C4-2B (cell line): ENCODE measurements at regions not wholly inside any gene's neighbourhood (a gene's known extent, or its start where the extent isn't known, plus 50 kb on each side); places are given as distances from the start of the nearest gene placed in this dataset.

ENCODE experiments used
- ZFX ChIP-seq: fragments of 450-650 bp; IDR thresholded peaks from 2 replicates; pipeline ENCODE4 v1.6.1; 2017
- TF ChIP-seq, protein P1 (sequence below): fragments of 450-650 bp; conservative IDR thresholded peaks from 2 replicates; pipeline ENCODE4 v1.5.1; 2017; ENCODE audit warnings: mild to moderate bottlenecking

DNA sequence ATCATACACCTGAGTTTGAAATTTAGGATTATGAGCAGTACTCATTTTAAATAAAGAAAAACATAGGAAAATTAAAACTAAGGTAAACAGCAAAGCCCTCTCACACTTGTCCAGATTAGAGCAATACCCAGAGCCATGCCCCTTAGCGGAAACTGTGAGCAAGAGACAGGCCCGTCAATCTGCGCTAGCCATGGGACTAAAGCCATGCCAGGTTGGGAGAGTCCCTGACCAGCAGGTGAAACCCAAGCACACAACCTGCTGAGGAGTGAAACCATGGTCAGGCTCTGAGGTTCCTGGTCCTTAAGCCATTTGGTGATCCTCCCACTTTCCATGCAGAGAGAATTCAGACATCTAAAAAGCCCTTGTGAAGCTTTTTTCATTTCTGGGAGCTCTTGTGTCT, 494.3 kb downstream of the STK39 start:
- TF ChIP-seq, protein P1, sequence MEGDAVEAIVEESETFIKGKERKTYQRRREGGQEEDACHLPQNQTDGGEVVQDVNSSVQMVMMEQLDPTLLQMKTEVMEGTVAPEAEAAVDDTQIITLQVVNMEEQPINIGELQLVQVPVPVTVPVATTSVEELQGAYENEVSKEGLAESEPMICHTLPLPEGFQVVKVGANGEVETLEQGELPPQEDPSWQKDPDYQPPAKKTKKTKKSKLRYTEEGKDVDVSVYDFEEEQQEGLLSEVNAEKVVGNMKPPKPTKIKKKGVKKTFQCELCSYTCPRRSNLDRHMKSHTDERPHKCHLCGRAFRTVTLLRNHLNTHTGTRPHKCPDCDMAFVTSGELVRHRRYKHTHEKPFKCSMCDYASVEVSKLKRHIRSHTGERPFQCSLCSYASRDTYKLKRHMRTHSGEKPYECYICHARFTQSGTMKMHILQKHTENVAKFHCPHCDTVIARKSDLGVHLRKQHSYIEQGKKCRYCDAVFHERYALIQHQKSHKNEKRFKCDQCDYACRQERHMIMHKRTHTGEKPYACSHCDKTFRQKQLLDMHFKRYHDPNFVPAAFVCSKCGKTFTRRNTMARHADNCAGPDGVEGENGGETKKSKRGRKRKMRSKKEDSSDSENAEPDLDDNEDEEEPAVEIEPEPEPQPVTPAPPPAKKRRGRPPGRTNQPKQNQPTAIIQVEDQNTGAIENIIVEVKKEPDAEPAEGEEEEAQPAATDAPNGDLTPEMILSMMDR = no peak
- no peak for TF ChIP-seq ZFX
